B cell (primary cell): ENCODE measurements at regions not wholly inside any gene's neighbourhood (a gene's known extent, or its start where the extent isn't known, plus 50 kb on each side); places are given as distances from the start of the nearest gene placed in this dataset.
A peak's percentile ranks its signal among the peaks of the same experiment; 100 is the strongest.

ENCODE experiments used
- ATAC-seq: fragments of 200-7000 bp; cut with Tn5 transposase; one replicate; pipeline ENCODE4 v1.10.0; 2021; ENCODE audit warnings: low read depth, mild to moderate bottlenecking, moderate number of reproducible peaks, moderate library complexity
- CTCF ChIA-PET: fragments of 350-600 bp; sonication (Branson Sonifier 250); formaldehyde crosslinking; loops from one replicate; lab custom pipeline; 2021; ENCODE audit warnings: antibody characterized with exemption, inconsistent platforms; lab: Charles Lee
- POLR2A ChIA-PET: fragments of 350-600 bp; sonication (Branson Sonifier 250); formaldehyde crosslinking; loops from one replicate; lab custom pipeline; 2021; ENCODE audit warnings: antibody characterized with exemption; lab: Charles Lee
- DNase-seq: peaks from one replicate; pipeline ENCODE4 v3.0.0; 2013
- H2AFZ ChIP-seq: 2 replicates; pipeline ENCODE4 v1.6.1; 2012; ENCODE audit warnings: mild to moderate bottlenecking, low read depth, low read length; ENCODE audit not compliant: insufficient read depth, poor library complexity, severe bottlenecking
- H3K27ac ChIP-seq, 2 donors: 1 replicate in 1 of 2; 2 replicates in 1 of 2; pipeline ENCODE4 v1.5.1; 2012 to 2013; ENCODE audit warnings: low read length in 2 of 2, mild to moderate bottlenecking in 2 of 2, moderate library complexity in 1 of 2
- H3K27me3 ChIP-seq, 4 experiments: fragments of 200-600 bp in 1 of 4; sonication (generic) in 1 of 4; replicated peaks in 1 of 4; 1 replicate in 2 of 4; 2 replicates in 2 of 4; pipeline versions ENCODE4 v1.6.1 to v1.7.0; 2013 to 2016; ENCODE audit warnings: low read length in 3 of 4, mild to moderate bottlenecking in 2 of 4, mixed read lengths in 1 of 4, moderate library complexity in 1 of 4; ENCODE audit not compliant: insufficient read depth in 4 of 4, control insufficient read depth in 3 of 4; ENCODE audit errors: control extremely low read depth in 1 of 4
- H3K36me3 ChIP-seq, 2 experiments: replicated peaks in 1 of 2; 1 replicate in 1 of 2; 2 replicates in 1 of 2; pipeline versions ENCODE4 v1.6.1 to v1.7.1; 2013; ENCODE audit warnings: low read length in 1 of 2; ENCODE audit not compliant: insufficient read depth in 2 of 2, control insufficient read depth in 1 of 2; ENCODE audit errors: control extremely low read depth in 1 of 2, extremely low read depth in 1 of 2
- H3K4me1 ChIP-seq, 2 donors: fragments of 200-600 bp in 1 of 2; sonication (generic) in 1 of 2; 1 replicate in 1 of 2; 2 replicates in 1 of 2; pipeline versions ENCODE4 v1.5.1 to v1.6.1; 2013 to 2017; ENCODE audit warnings: low read length in 2 of 2; ENCODE audit not compliant: control insufficient read depth in 2 of 2, insufficient read depth in 2 of 2
- H3K4me2 ChIP-seq: replicated peaks from 2 replicates; pipeline ENCODE3; 2012; ENCODE audit warnings: mild to moderate bottlenecking, low read depth, low read length; ENCODE audit not compliant: poor library complexity, severe bottlenecking
- H3K4me3 ChIP-seq, 5 experiments: fragments of 200-600 bp in 1 of 5; sonication (generic) in 1 of 5; 1 replicate in 3 of 5; 2 replicates in 2 of 5; pipeline versions ENCODE4 v1.5.1 to v1.7.0; 2011 to 2016; ENCODE audit warnings: low read length in 4 of 5, mild to moderate bottlenecking in 4 of 5, low read depth in 2 of 5, control low read depth in 1 of 5, moderate library complexity in 1 of 5; ENCODE audit not compliant: insufficient read depth in 1 of 5; ENCODE audit errors: control extremely low read depth in 1 of 5, extremely low read depth in 1 of 5
- H3K79me2 ChIP-seq: fragments of 200-600 bp; sonication (generic); one replicate; pipeline ENCODE4 v1.6.0; 2016; ENCODE audit warnings: low read length; ENCODE audit not compliant: control insufficient read depth, insufficient read depth
- H3K9ac ChIP-seq: fragments of 200-600 bp; sonication (generic); 2 replicates; pipeline ENCODE4 v1.6.1; 2017; ENCODE audit warnings: mild to moderate bottlenecking, low read length, moderate library complexity
- H3K9me3 ChIP-seq, 3 donors: one replicate each; pipeline versions ENCODE4 v1.6.1 to v1.7.1; 2013; ENCODE audit warnings: low read length in 2 of 3; ENCODE audit not compliant: control insufficient read depth in 2 of 3, insufficient read depth in 1 of 3; ENCODE audit errors: control extremely low read depth in 1 of 3
- H4K20me1 ChIP-seq: 2 replicates; pipeline ENCODE4 v1.6.0; 2012; ENCODE audit warnings: mild to moderate bottlenecking, low read length; ENCODE audit not compliant: insufficient read depth, control insufficient read depth, poor library complexity, severe bottlenecking
- H3K27ac Mint-ChIP-seq: one replicate; pipeline ENCODE4 v1.8.0; 2021; ENCODE audit warnings: mixed read lengths
- H3K27me3 Mint-ChIP-seq: one replicate; pipeline ENCODE4 v1.8.0; 2021; ENCODE audit warnings: mixed read lengths
- H3K4me1 Mint-ChIP-seq: one replicate; pipeline ENCODE4 v1.8.0; 2021; ENCODE audit warnings: mixed read lengths
- H3K4me3 Mint-ChIP-seq: one replicate; pipeline ENCODE4 v1.8.0; 2021; ENCODE audit warnings: mixed read lengths
- H3K9me3 Mint-ChIP-seq: one replicate; pipeline ENCODE4 v1.8.0; 2022; ENCODE audit warnings: mixed read lengths; ENCODE audit not compliant: insufficient read depth
- EZH2 ChIP-seq: IDR thresholded peaks from 2 replicates; pipeline ENCODE4 v1.6.1; 2012; ENCODE audit warnings: borderline replicate concordance, low read depth, mild to moderate bottlenecking, moderate library complexity, low read length; ENCODE audit not compliant: insufficient read depth, poor library complexity, severe bottlenecking
- WGBS: methylation state at CpG from one replicate; pipeline ENCODE4 v1.1.5; 2013; ENCODE audit warnings: missing lambda C conversion rate; ENCODE audit not compliant: insufficient coverage; 5-methylcytosine and 5-hydroxymethylcytosine counted together
- intact Hi-C: fragments of 100-400 bp; cut with micrococcal nuclease; formaldehyde crosslinking; loops from one replicate; pipeline ENCODE4 v1.10.0; 2022
- TF ChIP-seq, protein P1 (sequence below): fragments of 200-600 bp; IDR thresholded peaks from one replicate; pipeline ENCODE4 v1.8.0; 2022; ENCODE audit warnings: antibody characterized with exemption, mild to moderate bottlenecking

DNA sequence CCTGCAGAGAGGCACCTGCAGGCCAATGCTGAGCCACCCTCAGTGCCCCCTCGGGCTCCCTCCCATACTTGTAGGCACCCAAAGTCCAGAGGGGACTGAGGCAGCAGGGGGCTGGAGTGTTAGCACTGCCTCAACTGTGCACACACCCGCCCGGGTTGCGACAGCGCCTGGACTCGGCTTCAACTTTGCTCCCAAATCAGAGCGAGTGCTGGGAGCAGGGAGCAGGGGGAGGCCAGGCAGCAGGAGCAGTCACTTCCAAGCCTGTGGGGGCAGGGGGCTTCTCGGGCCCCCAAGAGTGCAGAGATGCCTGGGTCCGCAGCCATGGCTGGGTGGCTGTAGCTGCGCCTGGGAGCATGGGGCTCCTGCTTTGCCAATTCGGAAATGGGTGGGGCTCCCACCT is 79.5 kb downstream of the DISP1 start:
- H3K4me2 ChIP-seq, result no peak overlapping the region
- ATAC-seq (no peak), DNase-seq (no peak)
- H3K4me1 ChIP-seq, result peaks cover 0 to 8% of the 10 kb centered on the region in 2 donors
- H3K27me3 Mint-ChIP-seq, result no peaks in the 10 kb centered on the region
- H3K4me1 Mint-ChIP-seq, result peaks cover 16% of the 10 kb centered on the region
- H3K27me3 ChIP-seq, result no peaks in the 10 kb centered on the region
- no peak overlapping the region for H2AFZ ChIP-seq
- H3K4me3 Mint-ChIP-seq, result no peak overlapping the region
- no peaks in the 10 kb centered on the region for H3K36me3 ChIP-seq
- WGBS, result 91% methylated on average over 11 of the region's 11 CpGs
- no peaks in the 10 kb centered on the region for H3K9me3 Mint-ChIP-seq
- no peak overlapping the region for H3K4me3 ChIP-seq
- no peak overlapping the region for H3K27ac Mint-ChIP-seq
- no peak overlapping the region for H3K27ac ChIP-seq
- H3K9ac ChIP-seq, result no peak overlapping the region
- H3K9me3 ChIP-seq, result peaks cover 0 to 13% (median 0%) of the 10 kb centered on the region in 3 donors
- H3K79me2 ChIP-seq, result no peaks in the 10 kb centered on the region
- ChIA-PET POLR2A (no interaction called here), CTCF (no interaction called here)
- TF ChIP-seq EZH2, result no peak
- TF ChIP-seq, protein P1, sequence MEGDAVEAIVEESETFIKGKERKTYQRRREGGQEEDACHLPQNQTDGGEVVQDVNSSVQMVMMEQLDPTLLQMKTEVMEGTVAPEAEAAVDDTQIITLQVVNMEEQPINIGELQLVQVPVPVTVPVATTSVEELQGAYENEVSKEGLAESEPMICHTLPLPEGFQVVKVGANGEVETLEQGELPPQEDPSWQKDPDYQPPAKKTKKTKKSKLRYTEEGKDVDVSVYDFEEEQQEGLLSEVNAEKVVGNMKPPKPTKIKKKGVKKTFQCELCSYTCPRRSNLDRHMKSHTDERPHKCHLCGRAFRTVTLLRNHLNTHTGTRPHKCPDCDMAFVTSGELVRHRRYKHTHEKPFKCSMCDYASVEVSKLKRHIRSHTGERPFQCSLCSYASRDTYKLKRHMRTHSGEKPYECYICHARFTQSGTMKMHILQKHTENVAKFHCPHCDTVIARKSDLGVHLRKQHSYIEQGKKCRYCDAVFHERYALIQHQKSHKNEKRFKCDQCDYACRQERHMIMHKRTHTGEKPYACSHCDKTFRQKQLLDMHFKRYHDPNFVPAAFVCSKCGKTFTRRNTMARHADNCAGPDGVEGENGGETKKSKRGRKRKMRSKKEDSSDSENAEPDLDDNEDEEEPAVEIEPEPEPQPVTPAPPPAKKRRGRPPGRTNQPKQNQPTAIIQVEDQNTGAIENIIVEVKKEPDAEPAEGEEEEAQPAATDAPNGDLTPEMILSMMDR, result no peak
- H4K20me1 ChIP-seq, result no peaks in the 10 kb centered on the region
- intact Hi-C loops, result no loop called here

DNA sequence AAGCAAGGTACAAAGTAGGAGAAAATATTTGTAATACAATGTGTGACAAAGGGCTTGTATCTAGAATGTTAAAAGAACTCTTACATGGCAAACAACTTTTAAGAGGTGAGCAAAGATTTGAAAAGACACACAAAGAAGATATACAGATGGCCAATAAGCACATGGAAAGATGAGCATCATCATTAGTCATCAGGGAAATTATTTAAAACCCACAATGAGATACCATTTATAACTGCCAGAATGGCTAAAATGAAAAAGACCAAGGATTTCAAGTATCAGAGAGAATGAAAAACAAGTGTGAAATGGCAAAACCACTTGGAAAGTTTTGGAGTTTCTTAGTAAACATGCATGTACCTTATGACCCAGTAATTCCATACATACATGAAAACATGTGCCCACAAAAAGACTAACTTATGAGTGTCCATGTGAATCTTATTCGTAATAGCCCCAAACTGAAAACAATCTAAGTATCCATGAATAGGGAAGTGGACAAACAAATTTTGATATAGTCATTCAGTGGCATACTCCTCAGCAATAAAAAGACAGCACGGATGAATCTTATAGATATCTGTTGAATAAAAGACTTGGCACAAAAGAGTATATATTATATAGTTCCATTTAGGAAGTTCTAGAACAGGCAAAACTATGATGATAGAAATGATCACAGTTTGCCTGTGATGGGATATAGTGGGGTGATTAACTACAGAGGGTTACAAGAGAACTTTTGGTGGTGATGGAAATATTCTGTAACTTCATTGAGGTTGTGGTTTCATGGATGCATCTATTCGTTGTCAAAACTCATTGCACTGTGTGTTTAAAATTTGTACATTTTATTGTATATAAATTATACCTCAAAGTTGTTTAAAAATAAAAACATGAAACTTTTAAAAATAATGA is 82.0 kb downstream of the DISP1 start:
- Histone ChIP-seq H3K4me3 (no peak overlapping the region), H2AFZ (no peak overlapping the region), H3K79me2 (no peaks in the 10 kb centered on the region), H3K27me3 (no peaks in the 10 kb centered on the region), H3K4me1 (peaks cover 0 to 8% of the 10 kb centered on the region in 2 donors), H3K27ac (no peak overlapping the region), H3K9me3 (peaks cover 0 to 13% (median 0%) of the 10 kb centered on the region in 3 donors), H3K36me3 (no peaks in the 10 kb centered on the region), H3K4me2 (peak overlapping the region; percentile 45), H4K20me1 (no peaks in the 10 kb centered on the region), H3K9ac (no peak overlapping the region)
- intact Hi-C loops, result no loop called here
- no peak for TF ChIP-seq EZH2
- TF ChIP-seq, protein P1, result no peak
- H3K9me3 Mint-ChIP-seq, result peaks cover 2% of the 10 kb centered on the region
- DNase-seq, result no peak
- CTCF ChIA-PET, result no interaction called here
- H3K27me3 Mint-ChIP-seq, result no peaks in the 10 kb centered on the region
- WGBS, result no CpG with 5 or more reads among the region's 3 CpGs
- peak overlapping the region; percentile 34 for H3K4me3 Mint-ChIP-seq
- POLR2A ChIA-PET, result no interaction called here
- no peak overlapping the region for H3K27ac Mint-ChIP-seq
- peaks cover 14% of the 10 kb centered on the region for H3K4me1 Mint-ChIP-seq
- ATAC-seq, result no peak
